ENCODE measurements at regions not wholly inside any gene's neighbourhood (a gene's known extent, or its start where the extent isn't known, plus 50 kb on each side); places are given as distances from the start of the nearest gene placed in this dataset.
"Not testable (repeated sequence)": the region's sequence is repeated elsewhere in the genome, so short reads cannot be mapped to it uniquely, and the experiment has no call there.

DNA sequence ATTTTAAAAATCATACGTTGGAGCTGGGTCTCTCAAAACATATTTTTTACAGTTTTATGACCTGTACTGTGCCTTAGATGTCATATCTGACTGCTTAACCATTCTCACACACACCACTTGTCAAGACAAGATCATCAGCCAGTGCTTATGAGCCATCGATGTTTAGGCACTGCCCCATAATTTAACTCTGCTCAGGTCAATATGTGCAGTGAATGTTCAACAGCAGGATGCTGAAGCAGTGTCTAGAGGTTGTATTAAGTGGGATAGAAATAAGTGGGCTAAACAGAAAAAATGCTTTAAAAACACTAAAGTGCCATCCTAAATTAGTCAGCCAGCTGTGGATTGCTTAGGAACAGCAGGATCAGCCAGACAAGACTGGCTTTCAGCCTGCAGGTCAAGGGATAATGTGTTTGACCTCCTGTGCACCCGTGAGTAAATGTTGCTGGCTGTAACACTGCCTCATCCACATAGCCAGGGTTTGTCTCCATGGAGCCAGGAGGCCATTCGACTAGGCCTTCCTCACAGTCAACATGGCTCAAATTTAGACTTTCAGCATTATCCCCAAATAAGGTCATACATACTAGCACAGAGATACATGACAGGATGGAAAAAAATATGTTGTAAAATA lies 139.0 kb upstream of the NXPH2 start:
- DNase-seq: peak; percentile 8

DNA sequence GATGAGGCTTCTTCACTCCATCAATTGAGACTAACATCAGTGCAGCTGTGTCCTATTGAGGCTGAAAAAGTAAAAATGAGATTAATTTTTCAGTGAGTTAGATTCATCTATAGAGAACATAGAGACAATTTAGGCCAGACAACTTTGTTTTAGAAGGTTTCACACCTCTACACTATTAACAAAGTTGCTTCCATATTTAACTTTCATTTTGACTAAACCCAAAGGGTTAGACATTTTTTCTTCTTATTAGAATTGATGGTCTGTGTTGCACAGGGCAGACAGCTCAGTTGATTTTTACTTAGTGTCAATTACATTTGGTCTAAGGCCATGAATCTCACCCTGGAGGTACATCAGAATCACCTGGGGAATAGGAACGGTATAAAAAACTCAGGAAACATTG lies 130.2 kb upstream of the NXPH2 start:
- no peak for DNase-seq

DNA sequence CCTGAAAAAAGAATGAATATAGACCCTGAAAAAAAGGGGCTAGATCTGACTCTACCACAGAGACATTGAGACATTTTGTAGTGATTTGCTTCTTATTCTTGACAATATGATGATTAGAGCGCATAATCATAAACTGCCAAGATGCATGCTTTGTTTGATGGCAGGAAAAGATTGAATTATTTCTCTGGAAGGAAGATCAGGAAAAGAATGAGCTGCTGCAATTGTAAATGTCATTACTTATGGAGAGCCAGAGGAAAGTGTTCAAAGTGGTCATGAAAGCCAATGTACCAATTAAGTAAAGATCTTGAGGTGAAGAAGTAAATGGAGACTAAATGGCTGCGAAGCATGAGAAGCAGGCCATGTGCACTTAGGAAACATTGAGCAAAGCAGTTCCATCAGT lies 126.4 kb upstream of the NXPH2 start:
- no peak for DNase-seq

DNA sequence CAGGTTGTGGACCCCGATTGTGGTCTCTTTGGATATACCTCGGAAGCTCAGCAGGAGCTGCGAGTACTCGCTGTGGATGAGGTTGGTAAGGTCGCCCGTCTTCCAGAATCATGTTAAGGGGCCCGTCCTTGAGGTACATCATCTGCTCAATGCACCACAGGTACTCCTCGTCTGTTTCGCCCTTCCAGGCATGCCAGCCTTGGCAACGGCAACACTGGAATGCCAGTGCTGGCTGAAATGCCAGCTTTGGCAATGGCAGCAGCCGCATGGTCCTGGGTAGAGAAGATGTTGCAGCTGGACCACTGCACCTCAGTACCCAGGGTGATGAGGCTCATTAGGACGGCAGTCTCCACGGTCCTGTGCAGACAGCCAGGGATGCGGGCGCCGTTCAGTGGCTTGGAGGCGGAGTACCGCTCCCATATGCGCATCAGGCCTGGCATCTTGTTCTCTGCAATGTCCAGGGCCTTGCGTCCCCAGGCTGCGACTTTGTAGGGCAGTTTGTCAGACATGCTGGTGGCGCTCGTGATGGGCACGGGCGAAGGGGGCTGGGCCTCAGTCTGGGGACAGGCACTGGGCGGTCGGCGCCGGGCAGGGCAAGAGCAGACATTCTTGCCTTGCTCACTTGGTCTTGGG lies 122.2 kb upstream of the NXPH2 start:
- no peak for DNase-seq

DNA sequence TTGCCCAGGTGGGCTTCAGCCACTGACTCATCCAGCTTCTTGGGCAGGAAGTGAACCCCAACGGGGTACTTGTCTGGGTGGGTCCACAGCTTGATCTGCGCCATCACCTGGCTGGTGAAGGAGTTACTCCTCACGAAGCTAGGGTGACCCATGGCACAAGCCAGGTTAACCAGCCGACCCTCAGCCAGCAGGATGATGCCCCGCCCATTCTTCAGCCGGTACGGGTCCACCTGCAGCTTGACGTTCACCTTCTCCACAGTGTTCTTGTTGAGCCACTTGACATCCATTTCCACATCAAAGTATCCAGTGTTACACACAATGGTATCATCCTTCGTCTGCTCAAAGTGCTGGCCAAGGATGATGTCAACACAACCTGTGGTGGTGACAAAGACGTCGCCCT lies 121.3 kb upstream of the NXPH2 start:
- DNase-seq: no peak

DNA sequence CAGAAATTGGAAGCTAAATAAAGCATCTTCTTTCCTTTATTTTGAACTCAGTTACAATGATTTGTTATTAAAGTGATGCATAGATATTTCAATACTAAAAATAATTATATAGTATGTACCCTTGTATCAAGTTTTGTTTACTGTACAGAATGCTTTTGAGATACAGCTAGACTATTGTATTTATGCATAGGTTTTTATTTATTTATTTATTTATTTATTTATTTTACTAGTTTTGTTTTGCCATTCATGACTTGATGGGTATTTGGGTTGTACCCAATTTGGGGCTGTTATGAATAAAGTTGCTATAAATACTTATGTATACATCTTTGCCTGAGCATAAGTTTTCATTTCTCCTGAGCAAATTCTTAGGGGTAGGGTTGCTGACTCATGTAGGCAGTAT lies 118.7 kb upstream of the NXPH2 start:
- DNase-seq: no peak

DNA sequence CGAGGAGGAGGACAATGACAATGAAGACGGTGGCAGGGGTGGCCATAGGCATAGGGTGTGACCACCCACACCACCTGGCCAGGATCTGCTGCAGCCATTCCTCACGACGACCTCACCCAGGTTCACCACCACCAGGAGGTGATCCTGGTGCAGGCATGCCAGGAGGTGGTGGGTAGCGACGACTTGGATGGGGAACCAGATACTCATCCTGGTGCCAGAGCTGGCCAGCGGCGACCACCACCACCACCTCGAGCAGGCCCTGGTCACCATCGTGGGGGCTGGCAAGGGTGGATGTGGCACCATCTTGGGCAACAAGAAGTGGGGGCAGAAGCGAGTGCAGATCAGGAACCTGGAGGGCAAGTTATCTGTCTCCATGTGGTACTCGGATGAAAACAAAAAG lies 117.1 kb upstream of the NXPH2 start:
- DNase-seq: no peak

DNA sequence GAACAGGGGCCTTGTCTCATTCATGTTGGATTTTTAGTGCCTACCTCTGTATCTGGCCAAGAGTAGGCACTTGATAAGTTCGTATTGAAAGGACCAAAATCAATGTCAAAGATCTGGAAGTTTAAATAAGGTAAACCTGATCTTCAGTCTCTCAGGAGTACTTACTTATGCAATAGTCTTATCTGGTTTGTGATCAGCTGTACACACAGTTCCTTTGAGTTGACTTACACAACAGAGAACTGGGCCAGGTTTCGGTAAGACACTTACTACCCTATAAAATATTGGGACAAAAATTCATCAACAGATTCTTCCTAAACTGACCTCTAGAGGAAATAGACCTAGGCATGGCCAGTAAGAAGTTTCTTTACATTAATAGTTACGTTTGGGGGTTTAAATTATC lies 113.6 kb upstream of the NXPH2 start:
- no peak for DNase-seq

DNA sequence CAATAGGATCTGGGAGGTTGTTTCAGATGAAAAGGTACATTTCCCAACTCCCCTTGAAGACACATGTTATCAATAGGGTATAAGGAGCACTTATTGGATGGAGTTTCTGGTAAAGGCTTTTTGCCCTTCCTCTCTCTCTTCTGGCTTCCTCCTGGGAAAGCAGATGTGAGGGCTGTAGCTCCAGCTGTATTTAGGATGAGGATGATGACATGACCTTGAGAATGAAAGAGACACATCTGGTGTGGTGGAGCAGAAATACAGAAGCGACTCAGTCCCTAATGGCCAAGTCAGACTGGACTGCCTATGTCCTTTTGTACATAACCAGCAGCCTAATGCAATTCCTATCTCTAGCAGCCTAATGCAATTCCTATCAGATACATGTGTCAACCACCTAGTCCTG lies 100.9 kb upstream of the NXPH2 start:
- DNase-seq: no peak

DNA sequence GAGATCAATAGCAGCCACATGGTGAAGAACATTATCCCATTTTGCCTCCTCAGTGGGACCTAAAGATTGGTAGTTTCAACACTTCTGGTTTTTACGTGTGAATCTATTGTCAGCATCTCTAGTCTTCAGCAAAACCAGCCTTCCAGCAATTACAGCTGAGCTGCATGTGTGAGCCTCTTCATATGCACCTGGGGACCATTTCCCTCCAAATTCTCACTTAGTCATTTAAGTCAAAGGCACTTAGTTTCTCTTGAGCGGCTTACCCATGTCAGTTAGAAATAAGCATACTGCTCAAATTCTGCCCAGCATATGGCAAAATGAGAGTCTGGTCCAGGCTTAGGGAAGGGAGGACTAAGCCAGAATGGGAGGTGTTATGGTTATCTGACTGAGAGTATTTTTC lies 99.7 kb upstream of the NXPH2 start:
- DNase-seq: no peak

DNA sequence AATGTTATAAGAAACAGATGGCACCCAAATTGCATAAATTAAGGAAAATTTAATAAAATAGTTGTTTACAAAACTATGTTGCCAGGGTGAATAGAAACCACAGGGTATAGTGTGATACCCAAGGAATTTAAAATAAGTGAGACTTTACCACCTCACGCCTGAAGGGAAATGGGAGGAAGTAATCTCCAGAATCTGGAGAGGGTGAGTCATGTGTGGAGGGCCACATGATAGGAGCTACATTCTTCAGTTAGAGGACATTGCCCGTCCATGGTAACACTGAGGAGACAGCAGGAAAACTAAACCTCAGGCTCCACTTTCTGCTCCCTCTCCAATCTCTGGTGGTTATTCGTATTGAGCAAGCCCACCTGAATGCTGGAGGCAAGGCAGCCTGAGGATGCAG lies 97.2 kb upstream of the NXPH2 start:
- no peak for DNase-seq

DNA sequence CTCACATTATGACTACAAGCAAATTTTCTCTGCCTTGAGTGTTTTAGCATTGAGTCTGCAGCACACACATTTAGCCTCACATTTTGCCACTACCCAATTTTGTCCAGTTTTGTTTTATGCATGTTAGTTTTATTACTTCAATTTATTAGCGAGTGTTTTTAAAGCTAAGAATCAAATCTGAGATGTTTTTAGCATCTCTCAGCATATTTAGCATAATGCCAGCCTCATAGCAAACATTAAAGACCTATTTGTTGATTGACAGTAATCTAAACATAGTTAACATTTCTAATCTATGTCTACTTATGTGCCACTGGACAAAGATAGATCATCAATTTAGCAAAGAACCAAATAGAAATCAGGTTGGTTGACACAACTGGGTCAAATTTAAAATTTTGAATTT lies 94.1 kb upstream of the NXPH2 start:
- DNase-seq: no peak

DNA sequence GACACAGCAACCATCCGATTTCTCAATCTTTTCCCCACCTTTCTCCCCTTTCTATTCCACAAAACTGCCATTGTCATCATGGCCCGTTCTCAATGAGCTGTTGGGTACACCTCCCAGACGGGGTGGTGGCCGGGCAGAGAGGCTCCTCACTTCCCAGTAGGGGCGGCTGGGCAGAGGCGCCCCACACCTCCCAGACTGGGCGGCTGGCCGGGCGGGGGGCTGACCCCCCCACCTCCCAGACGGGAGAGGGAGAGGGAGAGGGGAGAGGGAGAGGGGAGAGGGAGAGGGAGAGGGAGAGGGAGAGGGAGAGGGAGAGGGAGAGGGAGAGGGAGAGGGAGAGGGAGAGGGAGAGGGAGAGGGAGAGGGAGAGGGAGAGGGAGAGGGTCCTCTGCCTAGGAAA lies 91.9 kb upstream of the NXPH2 start:
- not testable (repeated sequence) for DNase-seq

DNA sequence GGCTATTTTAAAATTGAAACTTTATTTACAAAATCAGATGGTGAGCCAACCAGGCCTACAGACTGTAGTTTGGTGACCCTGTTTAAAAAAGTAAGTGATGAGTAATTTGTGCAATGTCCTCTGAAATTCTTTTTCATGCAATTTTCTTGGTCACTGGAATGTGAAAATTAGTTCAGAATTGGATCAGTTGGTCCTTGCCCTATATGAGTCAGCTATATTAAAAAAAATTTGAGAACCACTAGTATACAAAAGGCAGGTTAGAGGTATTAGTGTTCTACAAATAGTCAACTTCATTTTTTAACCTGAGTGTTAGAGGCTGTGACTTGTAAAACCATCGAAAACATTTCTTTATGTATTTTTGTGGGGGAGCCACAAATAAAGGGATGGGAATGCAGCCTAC lies 91.1 kb upstream of the NXPH2 start:
- no peak for DNase-seq

DNA sequence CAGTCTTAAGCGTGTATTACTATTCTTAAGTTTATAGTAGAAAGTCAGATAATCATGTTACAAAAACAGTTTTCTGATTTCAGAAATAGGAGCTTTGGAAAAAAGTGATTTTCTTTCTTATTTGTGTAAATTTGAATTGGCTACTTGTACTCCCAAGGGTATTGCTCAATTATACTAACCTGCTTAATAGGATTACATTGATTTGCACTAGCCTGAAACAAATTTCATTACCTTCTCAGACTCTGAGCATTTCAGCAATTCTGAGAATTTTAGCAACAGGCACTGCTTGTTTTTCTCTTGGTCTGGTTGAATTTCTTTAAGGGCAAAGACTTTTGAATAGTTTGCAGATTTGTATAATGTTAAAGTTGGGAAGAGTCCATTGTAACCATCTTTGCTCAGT lies 87.2 kb upstream of the NXPH2 start:
- no peak for DNase-seq

DNA sequence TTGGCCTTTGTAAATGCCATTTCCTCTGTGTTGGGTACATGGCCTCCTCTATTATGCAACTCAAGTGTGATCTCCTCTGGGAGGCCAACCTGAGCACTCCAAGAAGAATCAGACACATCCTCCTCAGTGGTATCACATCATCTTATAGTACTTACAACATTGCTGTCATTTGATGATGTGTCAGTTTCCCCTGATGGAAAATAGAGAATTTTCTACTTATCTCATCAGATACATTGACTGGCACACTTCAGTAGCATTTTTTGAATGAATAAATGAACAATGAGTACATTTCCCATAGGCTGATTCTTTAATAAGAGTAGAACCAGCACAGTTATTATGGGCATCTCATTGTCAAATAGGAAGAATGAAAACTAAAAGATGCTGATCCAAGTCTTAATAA lies 86.6 kb upstream of the NXPH2 start:
- no peak for DNase-seq

DNA sequence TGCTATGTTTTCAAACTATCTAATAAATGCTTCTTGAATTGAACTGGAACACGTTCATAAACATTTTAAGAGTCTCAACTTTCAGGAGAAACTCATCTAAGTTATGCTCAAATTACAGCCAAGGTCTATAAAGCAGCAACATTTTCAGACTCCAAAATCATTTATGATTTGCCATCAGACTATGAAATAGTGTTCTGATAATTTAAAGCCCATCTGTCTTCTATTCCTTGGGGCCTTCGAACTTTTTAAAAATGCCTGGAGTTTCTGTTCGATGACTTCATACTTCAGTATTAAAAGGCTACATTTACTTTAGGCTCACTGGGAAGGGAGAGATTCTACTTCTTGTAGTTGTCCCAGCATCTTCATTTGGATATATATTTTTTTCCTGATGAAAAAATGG lies 73.6 kb upstream of the NXPH2 start:
- no peak for DNase-seq

DNA sequence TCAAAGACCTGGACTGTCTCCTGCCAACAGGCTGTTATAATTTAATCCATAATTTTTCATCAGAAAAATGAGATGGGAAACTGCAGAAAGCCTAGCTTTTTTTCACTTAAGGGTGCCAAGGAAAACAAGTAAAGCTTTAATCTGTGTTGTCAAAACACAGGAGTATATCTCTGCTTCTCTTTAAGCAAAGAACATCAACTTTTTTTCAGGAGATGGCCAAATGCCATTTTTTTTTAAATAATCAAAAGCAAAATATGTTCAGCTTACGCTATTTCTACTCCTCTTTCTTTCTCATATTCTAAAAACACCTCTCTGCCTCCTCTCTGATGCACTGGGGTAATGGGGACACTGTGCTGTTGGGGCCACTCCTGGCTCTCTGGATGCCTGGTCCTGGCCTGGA lies 73.1 kb upstream of the NXPH2 start:
- no peak for DNase-seq

DNA sequence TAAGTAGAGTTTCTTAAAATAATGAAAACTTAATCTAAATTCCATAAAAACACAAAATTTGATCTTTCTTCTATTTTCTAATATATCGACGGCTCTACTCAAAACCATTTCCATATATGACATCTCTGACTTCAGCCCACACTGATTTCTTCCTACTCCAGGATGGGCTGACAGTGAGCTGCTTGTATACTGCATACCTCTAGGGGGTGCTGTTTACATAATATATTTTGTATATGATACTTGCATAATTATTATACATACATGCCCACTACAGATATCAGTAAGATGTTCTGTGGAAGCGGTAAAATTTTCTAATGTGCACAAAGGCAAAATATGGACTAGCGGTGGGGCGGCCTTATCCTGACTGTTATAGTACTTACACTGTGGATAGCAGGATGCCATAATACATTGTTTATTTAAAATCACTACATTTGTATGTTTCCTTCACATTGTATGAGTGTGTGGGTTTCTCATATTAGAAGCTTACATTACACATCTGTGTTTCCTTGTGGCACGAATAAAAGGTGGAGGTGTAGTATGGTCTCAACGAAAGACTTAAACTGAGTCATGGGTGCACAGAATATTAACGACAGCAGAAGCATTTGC lies 66.1 kb upstream of the NXPH2 start:
- peak; percentile 35 for DNase-seq

DNA sequence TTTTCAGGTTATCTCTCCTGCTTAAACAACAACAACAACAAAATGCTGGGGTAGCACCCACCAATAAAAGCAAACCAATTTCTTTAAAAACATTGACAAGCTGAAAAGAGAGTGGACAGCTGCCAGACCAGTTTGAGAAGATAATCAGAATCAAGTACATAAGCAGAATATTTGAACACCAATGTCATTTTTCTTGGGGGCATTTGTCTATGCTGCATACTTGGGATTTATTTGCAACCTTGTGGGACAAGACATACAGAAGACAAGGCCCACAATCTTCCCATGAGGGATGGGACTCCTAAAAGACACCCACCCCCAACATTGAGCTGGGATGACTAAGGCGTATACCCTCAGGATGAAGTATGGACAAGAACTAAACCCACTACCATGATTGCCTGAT lies 62.2 kb upstream of the NXPH2 start:
- DNase-seq: no peak

DNA sequence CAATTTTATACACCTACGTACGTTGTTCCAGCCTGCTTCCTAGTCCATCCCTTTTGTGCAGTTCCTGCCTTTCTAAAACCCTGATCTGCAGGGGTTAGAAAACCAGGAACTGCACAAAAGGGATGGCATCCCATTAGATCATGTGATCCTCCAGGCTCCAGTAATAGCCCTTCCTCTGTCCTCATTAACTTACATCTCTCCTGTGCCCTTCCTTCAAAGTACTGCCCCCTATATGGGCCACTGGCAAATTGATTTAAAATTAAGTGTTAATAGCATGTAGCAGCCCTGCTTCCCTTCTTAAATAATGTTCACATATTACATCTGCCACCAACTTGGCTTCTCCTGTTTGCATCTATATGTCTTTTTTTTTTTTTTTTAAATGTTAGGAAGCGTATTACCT lies 61.3 kb upstream of the NXPH2 start:
- DNase-seq: no peak

DNA sequence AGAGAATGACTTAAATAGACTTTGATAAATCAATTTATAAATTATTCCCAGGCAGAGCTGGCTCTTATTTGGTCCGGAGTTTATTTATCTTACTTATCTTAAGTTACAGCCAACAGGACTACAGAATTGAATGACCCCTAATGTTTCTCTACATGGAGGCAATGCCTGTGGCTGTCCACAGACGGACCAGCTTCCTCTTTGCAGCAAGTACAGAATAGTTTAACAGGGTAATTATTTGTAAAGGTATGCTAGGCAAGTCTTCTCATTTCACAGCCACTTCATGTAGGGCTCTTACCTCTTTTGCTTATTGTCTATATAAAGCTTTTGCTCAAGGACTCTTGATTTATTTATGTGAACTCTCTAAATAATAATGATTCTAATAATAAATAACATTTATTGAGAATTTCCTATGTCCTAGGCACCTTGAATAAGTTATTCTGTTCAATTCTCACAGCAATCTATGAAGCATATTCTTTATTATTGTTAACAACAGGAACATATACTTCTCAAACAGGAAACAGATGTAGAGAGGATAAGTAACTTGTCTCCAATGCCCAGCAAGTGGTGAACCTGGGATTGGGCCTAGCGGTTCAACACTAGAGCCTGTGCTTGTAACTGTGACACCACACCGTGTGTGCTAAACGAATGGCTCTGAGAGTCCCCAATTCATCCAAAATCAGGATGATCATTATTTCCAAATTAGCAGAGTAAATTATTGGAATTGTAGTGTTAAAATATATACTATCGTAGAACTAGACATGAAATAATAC lies 58.8 kb upstream of the NXPH2 start:
- DNase-seq: no peak

DNA sequence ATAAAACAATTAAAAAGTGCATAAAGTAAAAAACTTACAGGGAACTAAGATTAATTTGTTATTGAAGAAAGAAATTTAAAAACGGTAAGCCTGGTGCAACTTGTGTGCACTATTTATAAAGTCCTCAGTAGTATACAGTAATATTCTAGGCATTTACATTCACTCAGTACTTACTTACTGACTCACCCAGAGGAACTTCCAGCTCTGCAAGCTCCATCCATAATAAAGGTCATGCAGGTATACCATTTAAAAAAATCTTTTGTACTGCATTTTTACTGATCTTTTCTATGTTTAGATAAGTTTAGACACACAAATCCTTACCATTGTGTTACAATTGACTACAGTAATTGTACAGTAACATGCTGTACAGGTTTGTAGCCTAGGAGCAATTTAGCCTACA lies 51.5 kb upstream of the NXPH2 start:
- no peak for DNase-seq

DNA sequence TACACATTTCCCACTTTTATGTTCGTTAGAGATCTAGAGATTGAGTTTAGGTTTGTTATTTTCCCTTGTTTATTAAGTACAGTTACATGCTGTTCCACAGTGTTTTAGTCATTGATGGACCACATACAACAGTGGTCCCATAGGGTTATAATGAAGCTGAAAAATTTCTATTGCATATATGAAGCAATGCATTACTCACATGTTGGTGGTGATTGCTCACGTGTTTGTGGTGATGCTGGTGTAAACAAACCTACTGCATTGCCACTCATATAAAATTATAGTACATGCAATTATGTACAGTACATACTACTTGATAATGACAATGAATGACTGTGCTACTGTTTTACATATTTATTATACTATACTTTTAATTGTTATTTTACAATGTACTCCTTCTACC lies 51.0 kb upstream of the NXPH2 start:
- no peak for DNase-seq
